Liver (tissue), 8 donors: ENCODE measurements at regions not wholly inside any gene's neighbourhood (a gene's known extent, or its start where the extent isn't known, plus 50 kb on each side); places are given as distances from the start of the nearest gene placed in this dataset.

Experiments used
- DNase-seq: peaks from one replicate; pipeline ENCODE4 v3.0.0-alpha.2; 2017; ENCODE audit warnings: low spot score
- H3K27ac ChIP-seq, 2 donors: one replicate each; pipeline ENCODE4 v1.7.0; 2013; ENCODE audit warnings: inconsistent platforms in 2 of 2, low read length in 2 of 2, control low read depth in 1 of 2, low read depth in 1 of 2, mild to moderate bottlenecking in 1 of 2
- H3K27me3 ChIP-seq, 4 donors: one replicate each; pipeline versions ENCODE4 v1.6.1 to v1.7.0; 2013; ENCODE audit warnings: low read length in 3 of 4, inconsistent platforms in 1 of 4, mild to moderate bottlenecking in 1 of 4, moderate library complexity in 1 of 4; ENCODE audit not compliant: control insufficient read depth in 4 of 4, insufficient read depth in 4 of 4
- H3K36me3 ChIP-seq, 4 donors: one replicate each; pipeline versions ENCODE4 v1.6.1 to v1.7.0; 2013; ENCODE audit warnings: low read length in 3 of 4, mild to moderate bottlenecking in 3 of 4, low read depth in 1 of 4, moderate library complexity in 1 of 4; ENCODE audit not compliant: control insufficient read depth in 4 of 4, insufficient read depth in 3 of 4
- H3K4me1 ChIP-seq, 4 donors: one replicate each; pipeline versions ENCODE4 v1.6.1 to v1.7.0; 2013; ENCODE audit warnings: low read length in 3 of 4, mild to moderate bottlenecking in 3 of 4, moderate library complexity in 1 of 4; ENCODE audit not compliant: control insufficient read depth in 4 of 4, insufficient read depth in 4 of 4
- H3K4me3 ChIP-seq, 3 donors: one replicate each; pipeline versions ENCODE4 v1.6.1 to v1.7.0; 2013; ENCODE audit warnings: low read length in 3 of 3, control low read depth in 1 of 3, low read depth in 1 of 3, mild to moderate bottlenecking in 1 of 3
- H3K9ac ChIP-seq, 2 donors: one replicate each; pipeline ENCODE4 v1.7.0; 2013; ENCODE audit warnings: low read length in 2 of 2, mild to moderate bottlenecking in 2 of 2, moderate library complexity in 2 of 2, control low read depth in 1 of 2, low read depth in 1 of 2
- H3K9me3 ChIP-seq, 4 donors: one replicate each; pipeline versions ENCODE4 v1.6.1 to v1.7.0; 2013; ENCODE audit warnings: low read length in 3 of 4; ENCODE audit not compliant: control insufficient read depth in 4 of 4
- CTCF ChIP-seq: fragments of 150-350 bp; IDR thresholded peaks from 2 replicates; pipeline ENCODE4 v1.5.1; 2017; ENCODE audit warnings: improper control_type of control experiment, low read depth, low read length; ENCODE audit not compliant: missing input control
- GABPA ChIP-seq, 2 donors: IDR thresholded peaks in 1 of 2; conservative IDR thresholded peaks in 1 of 2; 2 replicates each; pipeline ENCODE4 v1.6.1; 2016; ENCODE audit warnings: antibody characterized with exemption in 2 of 2, mild to moderate bottlenecking in 1 of 2, moderate library complexity in 1 of 2
- HNF4A ChIP-seq, 2 donors: conservative IDR thresholded peaks; 2 replicates each; pipeline ENCODE4 v1.6.1; 2016; ENCODE audit warnings: antibody characterized with exemption in 2 of 2, mild to moderate bottlenecking in 2 of 2
- JUND ChIP-seq, 2 donors: IDR thresholded peaks; 2 replicates each; pipeline ENCODE4 v1.6.1; 2016; ENCODE audit warnings: antibody characterized with exemption in 2 of 2
- MAX ChIP-seq: IDR thresholded peaks from 2 replicates; pipeline ENCODE4 v1.6.1; 2016; ENCODE audit warnings: antibody characterized with exemption
- REST ChIP-seq: IDR thresholded peaks from 2 replicates; pipeline ENCODE4 v1.6.1; 2016; ENCODE audit warnings: antibody characterized with exemption, mild to moderate bottlenecking
- SP1 ChIP-seq: IDR thresholded peaks from 2 replicates; pipeline ENCODE4 v1.6.1; 2018; ENCODE audit warnings: antibody characterized with exemption, mild to moderate bottlenecking
- TAF1 ChIP-seq: conservative IDR thresholded peaks from 2 replicates; pipeline ENCODE4 v1.6.1; 2016; ENCODE audit warnings: antibody characterized with exemption, mild to moderate bottlenecking
- WGBS: extraction: QIAGEN DNeasy Blood & Tissue Kit; methylation state at CpG from one replicate; pipeline ENCODE4 v1.1.7; 2013; 5-methylcytosine and 5-hydroxymethylcytosine counted together
- donor health status: healthy.
- donor health status: healthy.
- donor health status: healthy.
- donor health status: healthy.
- donor health status: healthy.

GRCh38 chr12:92551853-92552397 lies 150.9 kb upstream of the PLEKHG7 start:
- no peak for TF ChIP-seq MAX
- no peak for TF ChIP-seq SP1
- TF ChIP-seq GABPA (IDR thresholded peaks at IDR 0.05 in 1 of 2, conservative IDR thresholded peaks at IDR 0.05 in 1 of 2), result no peak
- TF ChIP-seq TAF1, result no peak
- TF ChIP-seq CTCF, result no peak
- Histone ChIP-seq H3K36me3 (no peaks in the 10 kb centered on the region), H3K4me1 (peaks cover 5 to 31% (median 22%) of the 10 kb centered on the region in 4 donors), H3K9ac (no peak overlapping the region), H3K9me3 (no peaks in the 10 kb centered on the region), H3K27me3 (no peaks in the 10 kb centered on the region), H3K4me3 (no peak overlapping the region), H3K27ac (peak overlapping the region in 1 of 2 donors; percentile 15)
- no peak for DNase-seq

- Histone ChIP-seq H3K36me3 (no peaks in the 10 kb centered on the region), H3K27me3 (no peaks in the 10 kb centered on the region), H3K4me3 (no peak overlapping the region), H3K4me1 (peaks cover 5 to 34% (median 25%) of the 10 kb centered on the region in 4 donors), H3K9me3 (no peaks in the 10 kb centered on the region), H3K27ac (no peak overlapping the region), H3K9ac (no peak overlapping the region)
- TF ChIP-seq HNF4A (conservative IDR thresholded peaks at IDR 0.05), result no peak
- TF ChIP-seq REST, result no peak
- no peak for TF ChIP-seq TAF1
- no peak for TF ChIP-seq MAX
- 98% methylated on average over 3 of the region's 3 CpGs for WGBS
- DNase-seq, result no peak
Measured at GRCh38 chr12:92551210-92551609, 151.6 kb upstream of the PLEKHG7 start.

GRCh38 chr12:92550661-92551060 lies 152.1 kb upstream of the PLEKHG7 start:
- TF ChIP-seq TAF1 (no peak), JUND (IDR thresholded peaks at IDR 0.05) (no peak), GABPA (IDR thresholded peaks at IDR 0.05 in 1 of 2, conservative IDR thresholded peaks at IDR 0.05 in 1 of 2) (no peak)
- Histone ChIP-seq H3K4me1 (peaks cover 5 to 38% (median 28%) of the 10 kb centered on the region in 4 donors), H3K4me3 (no peak overlapping the region), H3K27ac (no peak overlapping the region), H3K36me3 (no peaks in the 10 kb centered on the region), H3K9ac (no peak overlapping the region), H3K9me3 (no peaks in the 10 kb centered on the region), H3K27me3 (no peaks in the 10 kb centered on the region)
- no peak for DNase-seq
